ENCODE measurements at regions not wholly inside any gene's neighbourhood (a gene's known extent, or its start where the extent isn't known, plus 50 kb on each side); places are given as distances from the start of the nearest gene placed in this dataset.

GRCh38 chr2:16194530-16194929 is 254.2 kb downstream of the MYCN start:
- no peaks in the 10 kb centered on the region for H3K4me1 ChIP-seq (ENCODE audit: insufficient read depth, low read length)
- no peak overlapping the region for H3K4me2 ChIP-seq (ENCODE audit: insufficient read depth, insufficient read length, low read length)
- no peak overlapping the region for H2BK5ac ChIP-seq (ENCODE audit: insufficient read length, low read length)
- H2BK120ac ChIP-seq (ENCODE audit: low read depth, low read length, poor library complexity, severe bottlenecking), result no peak overlapping the region
- no peak overlapping the region for H3K27ac ChIP-seq (ENCODE audit: insufficient read length, low read depth, low read length)
- no peaks in the 10 kb centered on the region for H3K9me3 ChIP-seq (ENCODE audit: control insufficient read depth, low read depth, low read length)
- H3K27ac Mint-ChIP-seq, result no peak overlapping the region
- H3K18ac ChIP-seq (ENCODE audit: insufficient read length, low read depth, low read length), result no peak overlapping the region
- no peak overlapping the region for H4K91ac ChIP-seq (ENCODE audit: insufficient read length, low read depth, low read length)
- peaks cover 5 to 9% of the 10 kb centered on the region in 2 experiments for H3K4me1 Mint-ChIP-seq
- WGBS (ENCODE audit: extremely low coverage, insufficient read length, low lambda C conversion rate), result no CpG with 5 or more reads among the region's 4 CpGs
- no peaks in the 10 kb centered on the region for H3K79me2 ChIP-seq (ENCODE audit: insufficient read depth, low read length)
- no peak overlapping the region for H2AK5ac ChIP-seq (ENCODE audit: insufficient read length, low read length)
- no peaks in the 10 kb centered on the region for H3K9me3 Mint-ChIP-seq
- H3K14ac ChIP-seq (ENCODE audit: insufficient read depth, low read length), result no peak overlapping the region
- no peaks in the 10 kb centered on the region for H3K36me3 Mint-ChIP-seq (ENCODE audit: insufficient read depth in 1 of 3, low read depth in 3 of 3)
- H3K27me3 Mint-ChIP-seq (ENCODE audit: low read depth), result no peaks in the 10 kb centered on the region
- no peak overlapping the region for H4K8ac ChIP-seq (replicated peaks; ENCODE audit: insufficient read length, low read depth, low read length)
- no peak overlapping the region for H3K23ac ChIP-seq (ENCODE audit: insufficient read length, low read depth, low read length)
- no peak overlapping the region for H3T11ph ChIP-seq (ENCODE audit: low read length)
- H2BK20ac ChIP-seq (ENCODE audit: low read depth, low read length, poor library complexity, severe bottlenecking), result no peak overlapping the region
- no peak overlapping the region for H3K4me3 Mint-ChIP-seq
- H2BK15ac ChIP-seq (ENCODE audit: low read depth, low read length), result no peak overlapping the region
- no peak overlapping the region for H3K4ac ChIP-seq (ENCODE audit: low read depth, low read length)
- no peaks in the 10 kb centered on the region for H3K23me2 ChIP-seq (ENCODE audit: insufficient read length, low read depth, low read length, poor library complexity, severe bottlenecking)
- H3K79me1 ChIP-seq (ENCODE audit: insufficient read depth, low read depth, low read length, poor library complexity, severe bottlenecking), result no peaks in the 10 kb centered on the region
- TF ChIP-seq CTCF (conservative IDR thresholded peaks at IDR 0.05), result no peak
- DNase-seq, result no peak
- H2BK12ac ChIP-seq (ENCODE audit: insufficient read length, low read depth, low read length), result no peak overlapping the region
- H4K20me1 ChIP-seq (ENCODE audit: control insufficient read depth, insufficient read depth, insufficient read length), result no peaks in the 10 kb centered on the region
- no peak overlapping the region for H2AFZ ChIP-seq (ENCODE audit: low read length)
- no peaks in the 10 kb centered on the region for H3K27me3 ChIP-seq (ENCODE audit: insufficient read depth, low read length)
- no peak overlapping the region for H3K56ac ChIP-seq (ENCODE audit: insufficient read length, low read depth, low read length)
- H3K9ac ChIP-seq (ENCODE audit: extremely low read depth, insufficient read length, low read length), result no peak overlapping the region
- no peak overlapping the region for H4K5ac ChIP-seq (ENCODE audit: insufficient read length, low read depth, low read length)

All from H9 (cell line).